NCI-H1694 treated with DMSO at 0.1 percent for 48 hours (cell line): ENCODE measurements at regions not wholly inside any gene's neighbourhood (a gene's known extent, or its start where the extent isn't known, plus 50 kb on each side); places are given as distances from the start of the nearest gene placed in this dataset.

Source experiments
- DNase-seq: peaks from one replicate; lab custom pipeline; 2025; lab: John Stamatoyannopoulos, UW

DNA sequence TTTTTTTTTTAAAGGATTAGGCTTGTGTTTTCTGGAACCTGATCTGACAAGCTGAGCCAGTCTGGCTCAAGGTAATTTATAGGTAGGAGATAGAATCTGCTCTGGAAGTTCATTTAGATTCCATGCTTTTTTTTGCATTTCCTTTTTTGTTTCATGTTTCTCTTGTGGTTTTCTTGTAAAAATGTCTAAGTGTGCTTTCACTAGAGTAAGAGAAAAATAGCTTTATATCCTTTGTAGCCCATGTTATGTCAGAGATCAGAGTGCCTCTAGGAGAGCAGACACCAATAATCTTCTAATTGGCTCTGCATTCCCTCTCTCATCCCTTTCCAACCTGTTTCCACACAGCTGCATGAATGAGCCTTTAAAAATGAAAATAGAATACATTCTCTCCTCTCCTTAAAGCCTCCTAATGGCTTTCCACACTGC is 389.8 kb upstream of the KCNMB2 start:
- DNase-seq = no peak

DNA sequence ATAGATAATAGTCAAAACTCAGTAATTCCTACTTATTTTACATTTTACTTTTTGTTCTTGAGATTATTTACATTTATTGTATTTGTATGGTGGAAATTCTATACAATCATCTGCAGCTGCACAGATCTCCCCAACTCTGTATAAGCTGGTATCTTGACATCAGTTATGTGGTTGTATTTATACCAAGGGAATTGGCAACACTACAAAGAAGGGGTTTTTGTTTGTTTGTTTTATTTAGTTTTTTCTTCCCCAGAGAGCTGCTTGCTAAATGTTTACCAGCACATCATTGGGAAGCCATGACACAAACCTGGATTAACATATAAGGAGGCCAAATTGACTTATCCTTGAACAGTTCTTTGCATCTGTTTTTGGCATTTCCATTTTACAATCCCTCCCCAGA is 389.2 kb upstream of the KCNMB2 start:
- DNase-seq = no peak

DNA sequence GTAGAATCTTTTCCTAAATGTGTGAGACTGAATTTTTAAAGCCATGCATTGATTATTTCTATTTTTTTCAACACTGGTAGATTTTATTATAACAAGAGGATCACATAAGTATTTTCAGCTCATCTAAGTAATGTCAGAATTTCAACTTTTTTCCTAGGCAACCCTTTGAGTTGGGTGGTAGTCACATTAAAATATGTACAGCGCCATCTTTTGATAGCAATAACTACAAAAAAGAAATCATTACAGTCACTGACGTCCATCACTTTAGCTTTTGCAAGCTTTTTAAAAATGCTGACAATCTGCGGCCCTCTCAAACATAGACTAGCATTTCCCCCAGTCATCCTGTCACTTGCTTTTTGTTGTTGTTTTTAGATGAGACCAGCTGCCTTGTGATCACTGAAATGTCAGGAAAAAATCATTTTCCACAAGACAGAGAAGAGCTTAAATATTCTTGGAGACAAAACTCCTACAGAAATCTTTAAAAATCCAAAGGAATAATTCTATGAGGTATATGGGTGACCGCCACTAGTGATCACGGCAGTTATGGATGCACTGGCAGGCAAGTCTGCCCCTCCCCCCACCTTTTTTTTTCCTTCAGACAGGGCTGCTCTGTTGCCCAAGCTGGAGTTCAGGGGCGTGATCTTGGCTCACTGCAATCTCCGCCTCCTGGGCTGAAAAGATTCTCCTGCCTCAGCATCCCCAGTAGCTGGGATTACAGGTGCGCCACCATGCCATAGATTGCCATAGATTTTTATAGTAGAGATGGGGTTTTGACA is 384.0 kb upstream of the KCNMB2 start:
- DNase-seq = peak; percentile 15

DNA sequence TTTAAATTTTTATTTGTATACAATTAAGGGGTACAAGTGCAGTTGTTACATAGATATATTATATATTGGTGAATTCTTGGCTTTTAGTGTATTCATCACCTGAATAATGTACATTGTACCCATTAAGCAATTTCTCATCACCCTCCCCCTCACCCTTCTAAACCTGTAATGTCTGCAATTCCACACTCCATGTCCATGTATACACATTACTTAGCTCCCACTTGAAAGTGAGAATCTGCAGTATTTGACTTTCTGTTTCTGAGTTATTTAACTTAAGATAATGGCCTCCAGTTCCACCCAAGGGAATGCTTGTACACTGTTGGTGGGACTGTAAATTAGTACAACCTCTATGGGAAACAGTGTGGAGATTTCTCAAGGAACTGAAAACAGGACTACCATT is 383.2 kb upstream of the KCNMB2 start:
- no peak for DNase-seq

DNA sequence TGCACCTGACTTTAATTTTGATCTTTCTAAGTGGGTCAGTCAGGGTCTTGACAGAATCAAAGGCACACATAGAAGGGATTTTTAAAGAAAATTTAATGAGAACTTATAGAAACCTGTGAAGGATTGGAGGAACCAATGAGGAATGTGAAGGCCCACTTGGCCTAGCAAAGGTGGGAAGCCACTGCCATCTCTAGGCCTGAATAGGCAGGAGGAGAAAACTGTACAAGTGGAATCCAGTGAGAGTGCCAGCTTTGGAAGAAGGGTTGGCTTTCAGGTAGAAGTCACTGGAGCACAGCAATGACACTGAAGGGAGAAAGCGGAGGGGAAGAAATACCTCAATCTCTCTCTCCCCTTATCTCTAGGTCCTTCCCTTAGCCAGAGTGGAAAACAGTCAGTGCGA is 380.7 kb upstream of the KCNMB2 start:
- no peak for DNase-seq

DNA sequence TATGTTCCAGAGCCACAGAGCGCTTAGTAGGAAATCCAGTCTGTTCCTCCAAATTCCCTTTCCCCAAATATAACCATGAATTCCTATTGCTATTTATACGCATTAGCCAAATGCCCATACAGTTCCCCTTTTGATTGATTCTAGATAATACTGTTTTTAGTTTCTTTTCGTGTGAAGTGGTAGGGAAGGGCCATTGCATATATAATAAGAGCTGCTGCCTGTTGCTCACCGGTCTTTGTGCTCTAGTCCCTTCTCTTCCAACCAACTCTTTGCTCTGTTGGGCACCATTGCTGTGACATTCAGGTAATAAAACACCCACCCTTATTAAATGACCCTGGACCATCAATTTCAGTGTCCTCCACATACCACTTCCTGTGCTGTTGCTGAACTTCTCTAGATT is 379.9 kb upstream of the KCNMB2 start:
- no peak for DNase-seq

DNA sequence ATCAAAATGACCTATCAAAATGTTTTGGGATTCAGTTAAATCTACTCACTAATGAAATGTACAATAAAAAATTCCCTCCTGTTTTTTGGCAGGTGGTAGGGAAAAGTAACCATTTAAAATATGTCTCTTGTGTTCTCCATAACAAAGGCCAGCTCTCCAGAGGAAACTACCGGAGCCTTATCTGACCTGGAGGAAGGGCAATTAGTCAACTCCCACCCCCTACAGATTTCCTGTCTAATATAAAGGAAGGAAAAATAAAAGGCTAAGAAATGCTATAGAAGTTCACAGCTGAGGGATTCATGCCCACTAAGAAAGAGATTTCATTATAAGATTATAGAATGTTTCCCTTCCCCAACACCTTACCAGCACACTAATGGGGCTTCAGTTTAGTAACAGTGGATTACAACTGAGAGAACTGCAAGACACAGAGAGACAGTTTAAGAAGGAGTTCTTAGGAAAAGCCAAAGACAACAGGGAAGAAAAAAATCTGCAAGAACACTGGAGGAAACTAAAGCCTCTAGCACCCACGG is 376.5 kb upstream of the KCNMB2 start:
- no peak for DNase-seq

DNA sequence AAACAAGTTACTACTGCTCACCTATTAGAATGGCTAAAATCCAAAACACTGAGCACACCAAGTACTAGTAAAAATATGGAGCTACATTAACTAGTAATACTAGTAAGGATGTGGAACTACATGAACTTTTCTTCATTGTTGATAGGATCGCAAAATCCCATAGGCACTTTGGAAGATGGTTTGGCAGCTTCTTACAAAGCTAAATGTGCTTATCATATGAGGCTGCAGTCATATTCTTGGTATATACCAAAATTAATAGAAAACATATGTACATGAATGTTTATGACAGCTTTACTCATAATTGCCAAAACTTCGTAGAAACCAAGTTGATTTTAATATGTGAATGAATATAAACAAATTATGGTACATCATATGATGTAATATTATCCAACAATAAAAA is 366.8 kb upstream of the KCNMB2 start:
- no peak for DNase-seq

DNA sequence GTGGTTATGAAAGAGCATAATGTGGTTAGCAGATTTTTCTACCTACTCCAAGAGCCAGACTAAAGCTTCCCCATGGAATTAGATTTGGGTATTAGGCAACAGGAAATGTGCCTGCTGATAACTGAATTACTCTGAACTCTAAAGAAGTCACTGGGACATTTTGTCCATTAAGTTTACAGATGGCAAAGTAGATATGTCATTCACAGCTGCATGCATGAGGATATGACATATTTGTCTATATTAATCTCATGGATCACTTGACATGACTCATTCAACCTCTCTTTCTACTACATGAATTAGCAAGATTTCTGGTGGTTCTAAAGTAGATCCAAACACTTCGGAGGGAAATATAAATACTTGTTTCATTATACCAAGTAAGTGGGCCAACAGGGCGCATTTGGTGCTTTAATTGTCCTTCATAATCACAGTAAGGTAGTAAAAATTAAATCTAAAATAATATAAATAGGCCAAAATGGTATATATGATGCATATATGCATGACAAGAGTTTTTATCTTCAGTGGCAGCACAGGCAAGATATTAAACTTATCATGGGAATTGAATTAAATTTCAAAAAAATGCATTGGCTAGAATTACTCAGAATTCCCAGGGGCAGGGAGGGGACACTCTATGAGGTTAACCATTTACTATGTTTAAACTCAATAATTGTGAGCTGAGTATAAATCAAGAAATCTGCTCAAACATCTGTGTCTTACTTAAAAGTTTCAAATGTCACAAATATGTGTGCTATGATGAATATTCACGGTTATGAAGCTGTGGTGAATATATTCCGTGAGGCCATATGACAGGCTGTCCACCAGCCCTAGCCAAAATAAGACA is 365.3 kb upstream of the KCNMB2 start:
- DNase-seq = no peak

DNA sequence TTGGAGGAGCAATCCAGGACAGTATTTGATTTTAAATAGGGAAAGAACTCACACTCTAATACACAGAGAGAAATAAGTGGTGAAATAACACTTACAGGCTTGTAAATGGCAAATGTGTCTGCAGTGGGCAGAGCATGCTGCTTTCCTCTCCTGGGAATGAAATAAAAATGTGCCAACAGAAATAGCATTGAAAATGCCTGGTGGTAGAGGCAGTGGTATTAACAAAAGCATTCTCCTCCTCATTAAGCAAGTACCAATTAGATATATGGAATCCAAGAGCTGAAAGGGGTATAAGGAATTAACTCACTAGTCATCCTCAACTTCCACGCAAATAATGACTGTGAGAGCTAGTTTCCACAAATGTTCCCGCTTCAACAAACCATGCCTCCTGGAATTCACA is 364.1 kb upstream of the KCNMB2 start:
- no peak for DNase-seq

DNA sequence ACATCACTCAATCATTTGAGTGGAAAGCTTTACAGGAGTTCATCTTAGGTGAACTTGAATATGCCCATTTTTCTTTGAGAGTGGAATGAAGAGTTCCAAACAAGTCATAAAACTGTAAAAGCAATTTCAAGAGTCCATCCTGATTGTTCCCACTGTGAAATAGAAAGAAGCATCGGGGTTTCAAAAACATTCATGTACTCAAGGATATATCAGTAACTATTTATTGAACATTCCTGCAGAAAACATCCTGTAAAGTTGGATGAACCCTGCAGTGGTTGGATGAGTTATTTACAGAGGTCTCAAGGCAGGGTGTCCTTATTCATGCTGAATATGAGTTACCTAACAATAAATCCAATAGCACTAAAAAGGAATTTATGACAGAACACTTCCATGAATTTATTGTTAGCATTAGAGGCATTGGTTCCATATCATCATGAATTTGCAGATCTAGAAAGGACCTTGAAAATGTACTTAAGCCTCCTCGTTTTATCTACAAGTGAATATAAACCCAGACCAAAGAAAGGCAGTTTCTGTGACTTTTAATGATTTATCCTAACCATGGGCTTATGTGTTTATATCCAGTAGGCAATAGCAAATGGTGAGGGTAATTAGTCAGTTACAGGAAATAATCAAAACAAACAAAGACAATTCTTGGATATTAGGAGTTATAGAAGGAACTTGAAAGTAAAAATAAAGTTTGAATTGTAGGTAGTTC is 361.9 kb upstream of the KCNMB2 start:
- no peak for DNase-seq

DNA sequence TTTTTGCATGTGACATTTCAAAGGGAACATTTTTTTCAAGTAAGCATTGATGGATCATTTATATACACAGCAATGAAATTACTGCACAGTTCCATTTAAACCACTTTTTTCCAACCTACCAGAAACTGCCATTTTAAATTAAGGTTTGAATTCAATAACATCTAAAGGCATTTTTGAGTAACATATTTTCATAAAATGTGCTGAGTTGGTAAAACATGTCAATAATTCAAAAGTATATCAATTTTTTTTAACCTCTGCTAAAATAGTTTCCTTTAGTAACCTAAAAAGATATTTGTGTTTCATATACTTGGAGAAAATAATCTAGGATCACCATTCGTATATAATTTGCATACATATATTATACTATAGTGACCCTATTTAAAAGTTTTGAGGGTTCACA is 355.1 kb upstream of the KCNMB2 start:
- DNase-seq = no peak

DNA sequence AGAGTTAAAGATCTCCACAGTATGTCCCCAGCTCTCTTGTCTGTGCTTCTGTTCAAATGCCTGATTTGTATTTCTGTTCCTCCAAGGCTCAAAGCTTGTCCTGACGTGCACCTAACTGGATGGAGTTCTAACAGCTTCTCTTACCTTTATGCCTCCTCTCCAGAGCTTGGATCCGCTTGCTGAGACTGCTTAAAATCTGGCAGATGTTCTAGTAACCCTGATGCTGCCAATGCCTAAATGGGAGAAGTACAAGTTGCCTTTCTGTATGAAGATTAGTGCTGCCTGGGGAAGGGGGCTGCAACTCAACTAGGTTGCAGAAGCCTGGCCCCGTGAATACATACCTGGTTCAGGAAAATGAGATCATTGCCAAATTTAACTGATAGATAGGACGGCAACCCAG is 354.5 kb upstream of the KCNMB2 start:
- peak; percentile 73 for DNase-seq

DNA sequence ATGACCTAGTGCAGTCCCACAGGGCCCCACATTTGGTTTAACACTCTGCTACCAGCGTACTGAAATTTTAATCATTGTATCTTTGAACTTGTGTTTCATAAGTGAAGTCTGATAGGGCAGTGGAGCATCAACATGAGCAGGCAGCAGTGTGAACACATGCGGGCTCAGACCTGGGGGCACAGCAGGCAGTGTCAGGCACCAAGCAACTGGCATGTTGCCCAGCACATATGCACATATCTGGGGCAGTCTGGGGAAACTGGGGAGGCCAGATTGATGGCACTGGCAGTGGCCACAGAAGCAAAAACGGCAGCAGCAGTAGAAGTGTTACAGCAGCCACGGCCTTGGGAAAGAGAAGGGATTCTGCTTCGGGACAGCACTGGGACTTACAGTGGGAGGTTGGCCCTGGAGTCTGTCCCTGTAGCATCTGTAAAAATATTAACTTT is 353.9 kb upstream of the KCNMB2 start:
- DNase-seq = peak; percentile 90

DNA sequence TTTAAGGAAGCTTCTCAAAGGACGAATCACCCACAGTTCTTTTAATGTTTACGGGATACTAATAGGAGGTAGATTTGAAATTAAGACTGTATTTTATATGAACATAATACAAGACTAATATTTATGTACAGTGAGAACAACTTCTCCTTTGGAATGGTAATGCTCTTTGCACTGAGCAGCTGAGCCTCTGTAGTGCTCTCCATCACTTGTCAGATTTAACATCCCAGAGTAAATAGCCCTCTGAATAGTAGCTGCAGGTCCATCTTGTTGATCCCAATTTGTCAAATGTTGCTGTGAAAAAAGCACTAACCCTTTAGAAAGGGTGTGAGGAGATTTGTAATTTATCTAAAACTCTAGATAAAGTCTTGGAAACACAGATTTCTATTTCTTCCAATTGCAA is 351.4 kb upstream of the KCNMB2 start:
- no peak for DNase-seq

DNA sequence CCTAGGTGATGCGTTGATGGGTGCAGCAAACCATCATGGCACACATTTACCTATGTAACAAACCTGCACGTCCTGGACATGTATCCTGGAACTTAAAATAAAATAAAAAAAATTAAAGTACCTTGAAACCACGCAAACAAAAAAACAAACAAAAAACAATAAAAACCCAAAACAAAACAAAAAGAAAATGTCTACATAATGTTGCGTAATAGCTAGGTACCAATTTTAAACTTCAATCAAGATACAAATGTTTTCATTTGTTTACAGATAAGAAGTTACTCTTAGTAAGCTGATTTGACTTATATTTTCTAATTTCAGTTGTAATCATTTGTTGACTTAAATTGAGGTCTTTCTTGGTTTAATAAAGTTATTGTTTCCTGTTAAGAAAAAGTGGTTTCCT is 349.6 kb upstream of the KCNMB2 start:
- no peak for DNase-seq

DNA sequence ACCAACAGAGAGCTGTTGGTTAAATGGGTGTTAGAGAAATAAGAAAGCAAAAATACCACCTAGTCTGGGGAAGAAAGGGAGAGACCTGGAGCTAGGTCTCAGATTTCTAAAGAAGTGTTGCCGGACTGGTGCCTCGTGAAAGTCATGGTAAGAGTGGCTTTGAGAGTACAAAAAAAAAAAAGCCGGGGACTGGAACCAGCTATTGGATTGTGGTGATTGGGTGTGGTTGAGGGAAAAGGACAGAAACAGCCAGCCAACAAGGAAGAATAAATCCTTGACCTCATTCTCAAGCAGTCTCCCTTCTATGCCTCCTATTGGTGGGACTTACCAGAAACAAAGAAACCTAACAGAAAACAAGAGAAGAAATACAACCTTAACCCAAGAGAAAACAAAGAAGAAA is 346.4 kb upstream of the KCNMB2 start:
- DNase-seq = no peak

DNA sequence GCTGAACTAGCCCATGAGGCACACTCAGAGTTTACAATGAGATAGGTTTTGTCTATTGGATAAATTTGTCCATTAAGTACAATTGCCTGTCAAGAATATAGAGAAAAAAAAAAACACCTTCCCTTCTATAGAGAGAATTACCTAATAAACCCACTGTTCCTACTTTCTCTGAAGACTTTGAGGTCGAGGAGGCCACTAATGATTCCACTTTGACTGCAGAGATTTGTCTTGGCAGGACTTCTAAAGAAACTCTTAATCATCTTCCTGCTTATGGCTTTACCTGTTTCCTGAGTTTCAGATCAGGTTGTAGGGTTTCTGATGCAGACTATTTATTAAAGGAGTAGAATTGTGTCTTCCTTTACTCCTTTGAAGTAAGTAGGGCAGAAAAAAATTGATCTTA is 342.4 kb upstream of the KCNMB2 start:
- DNase-seq = no peak

DNA sequence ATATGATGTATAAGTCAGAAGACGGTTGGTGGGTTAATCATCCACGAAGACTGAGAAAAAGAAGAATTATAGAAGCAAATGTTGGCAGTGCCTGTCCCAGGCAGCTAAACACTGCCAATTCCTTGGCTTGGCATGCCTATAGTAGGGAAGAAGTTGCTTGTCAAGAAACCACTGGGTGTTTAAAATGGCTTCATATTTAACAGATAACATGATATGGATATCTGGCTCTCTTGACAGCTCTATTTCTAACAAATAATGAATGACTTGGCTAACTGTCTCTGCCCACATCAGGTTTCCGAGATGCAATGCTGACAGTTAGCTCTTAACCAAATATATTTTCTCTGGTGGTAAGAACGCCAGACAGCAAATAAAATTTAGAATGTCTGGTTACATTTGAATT is 341.7 kb upstream of the KCNMB2 start:
- no peak for DNase-seq

DNA sequence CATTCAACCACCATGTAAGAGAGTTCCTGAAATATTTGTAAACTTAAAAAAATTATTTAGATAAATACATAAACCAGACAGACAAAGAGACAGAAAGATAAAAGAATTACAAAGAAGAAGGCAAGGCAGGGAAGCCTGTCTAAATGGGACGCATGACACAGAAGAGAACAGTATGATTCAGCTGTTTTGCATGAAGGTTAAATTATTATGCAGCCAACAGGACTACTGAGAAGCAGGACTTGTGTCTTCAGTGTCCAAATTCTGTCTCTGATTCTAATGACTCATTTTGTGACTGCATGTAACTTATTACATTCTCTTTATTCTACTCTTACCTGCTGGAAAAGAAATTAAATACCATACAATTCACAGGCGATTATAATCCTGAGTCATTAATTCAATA is 340.4 kb upstream of the KCNMB2 start:
- no peak for DNase-seq

DNA sequence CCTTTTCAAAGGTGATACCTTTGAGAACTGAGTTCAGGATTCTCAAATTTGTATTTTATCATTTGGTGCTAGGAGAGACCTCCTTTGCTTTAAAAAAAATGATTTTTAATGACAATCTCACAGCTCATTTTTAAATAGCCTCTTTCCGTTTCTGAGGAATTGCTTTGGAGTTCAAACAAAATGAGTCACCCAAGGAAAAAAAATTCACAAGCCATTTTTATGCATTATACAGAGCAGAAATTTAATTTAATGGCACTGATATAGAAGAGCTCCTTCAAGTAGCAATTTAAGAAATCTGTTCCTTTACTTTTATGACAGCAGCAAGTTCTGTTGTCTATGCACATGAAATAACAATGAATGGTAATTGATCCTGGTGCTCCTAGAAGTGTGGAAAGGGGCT is 337.9 kb upstream of the KCNMB2 start:
- DNase-seq = no peak

DNA sequence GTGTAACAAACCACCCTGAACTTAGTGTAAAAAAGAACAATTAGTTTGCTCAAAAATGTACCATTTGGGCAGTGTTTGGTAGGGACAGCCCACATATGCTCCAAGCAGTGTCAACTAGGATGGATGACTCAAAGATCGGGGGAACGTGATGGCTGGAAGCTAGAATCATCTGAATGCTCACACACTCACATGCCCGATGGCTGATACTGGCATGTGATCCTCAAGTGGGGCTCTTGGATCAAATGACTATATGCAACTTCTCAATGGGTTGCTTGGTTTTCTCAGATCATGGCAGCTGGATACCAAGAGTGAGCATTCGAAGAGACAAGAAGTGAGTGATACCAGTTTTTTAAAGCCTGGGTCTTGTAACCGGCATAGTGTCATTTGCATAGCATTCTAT is 335.9 kb upstream of the KCNMB2 start:
- DNase-seq = no peak

DNA sequence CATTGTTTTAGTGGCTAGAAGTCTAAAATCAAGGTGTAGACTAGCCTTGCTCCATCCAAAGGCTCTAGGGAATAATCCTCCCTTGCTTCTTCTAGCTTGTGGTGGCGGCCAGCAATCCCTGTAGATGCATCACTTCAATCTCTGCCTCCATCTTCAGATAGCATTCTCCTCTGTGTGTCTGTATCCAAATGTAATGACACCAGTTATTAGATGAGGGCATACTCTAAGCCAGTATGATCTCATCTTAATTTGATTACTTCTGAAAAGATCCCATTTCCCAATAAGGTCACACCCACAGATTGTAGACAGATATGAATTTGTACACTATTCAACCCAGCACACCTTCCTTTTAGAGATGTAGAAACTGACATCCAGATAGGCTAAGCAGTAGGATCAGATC is 334.5 kb upstream of the KCNMB2 start:
- DNase-seq = no peak
